ENCODE measurements at regions not wholly inside any gene's neighbourhood (a gene's known extent, or its start where the extent isn't known, plus 50 kb on each side); places are given as distances from the start of the nearest gene placed in this dataset.

DNA sequence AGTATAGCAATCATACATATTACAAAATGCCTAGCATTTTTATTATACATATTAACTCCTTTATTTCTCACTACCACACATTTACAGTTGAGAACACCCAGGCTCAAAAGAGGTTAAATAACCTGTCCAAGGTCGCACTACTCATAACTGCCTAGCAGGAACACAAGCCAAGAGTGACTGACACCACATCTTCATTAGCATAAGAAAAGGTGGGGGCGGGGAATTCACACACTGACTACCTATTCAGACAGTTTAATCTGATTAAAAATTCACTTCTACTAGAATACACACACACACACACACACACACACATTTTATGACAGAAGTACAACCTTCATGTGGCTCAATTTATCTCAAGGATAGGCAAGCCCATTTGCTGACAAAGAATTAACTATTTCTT, 77.8 kb upstream of the CACHD1 start:
- no peak for TF ChIP-seq POLR2AphosphoS5 (IDR thresholded peaks at IDR 0.05)
- no peak for TF ChIP-seq EP300 (IDR thresholded peaks at IDR 0.05)
- no peak for TF ChIP-seq POLR2A (IDR thresholded peaks at IDR 0.05)
- TF ChIP-seq, protein P1, sequence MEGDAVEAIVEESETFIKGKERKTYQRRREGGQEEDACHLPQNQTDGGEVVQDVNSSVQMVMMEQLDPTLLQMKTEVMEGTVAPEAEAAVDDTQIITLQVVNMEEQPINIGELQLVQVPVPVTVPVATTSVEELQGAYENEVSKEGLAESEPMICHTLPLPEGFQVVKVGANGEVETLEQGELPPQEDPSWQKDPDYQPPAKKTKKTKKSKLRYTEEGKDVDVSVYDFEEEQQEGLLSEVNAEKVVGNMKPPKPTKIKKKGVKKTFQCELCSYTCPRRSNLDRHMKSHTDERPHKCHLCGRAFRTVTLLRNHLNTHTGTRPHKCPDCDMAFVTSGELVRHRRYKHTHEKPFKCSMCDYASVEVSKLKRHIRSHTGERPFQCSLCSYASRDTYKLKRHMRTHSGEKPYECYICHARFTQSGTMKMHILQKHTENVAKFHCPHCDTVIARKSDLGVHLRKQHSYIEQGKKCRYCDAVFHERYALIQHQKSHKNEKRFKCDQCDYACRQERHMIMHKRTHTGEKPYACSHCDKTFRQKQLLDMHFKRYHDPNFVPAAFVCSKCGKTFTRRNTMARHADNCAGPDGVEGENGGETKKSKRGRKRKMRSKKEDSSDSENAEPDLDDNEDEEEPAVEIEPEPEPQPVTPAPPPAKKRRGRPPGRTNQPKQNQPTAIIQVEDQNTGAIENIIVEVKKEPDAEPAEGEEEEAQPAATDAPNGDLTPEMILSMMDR (IDR thresholded peaks at IDR 0.05), result no peak
- H3K36me3 ChIP-seq, result no peaks in the 10 kb centered on the region
- H3K9me3 ChIP-seq, result no peaks in the 10 kb centered on the region
- DNase-seq, result peak; percentile 10 to 26
- WGBS, 5 donors, result 35 to 62% (median 38%) methylated on average over 2 of the region's 2 CpGs
- no peak overlapping the region for H3K27ac ChIP-seq
- H3K4me1 ChIP-seq, result no peaks in the 10 kb centered on the region
- no peak overlapping the region for H3K4me3 ChIP-seq
- intact Hi-C loops (cut with DNase I; ENCODE audit: low total_unique reads), result no loop called here
- no peaks in the 10 kb centered on the region for H3K27me3 ChIP-seq

DNA sequence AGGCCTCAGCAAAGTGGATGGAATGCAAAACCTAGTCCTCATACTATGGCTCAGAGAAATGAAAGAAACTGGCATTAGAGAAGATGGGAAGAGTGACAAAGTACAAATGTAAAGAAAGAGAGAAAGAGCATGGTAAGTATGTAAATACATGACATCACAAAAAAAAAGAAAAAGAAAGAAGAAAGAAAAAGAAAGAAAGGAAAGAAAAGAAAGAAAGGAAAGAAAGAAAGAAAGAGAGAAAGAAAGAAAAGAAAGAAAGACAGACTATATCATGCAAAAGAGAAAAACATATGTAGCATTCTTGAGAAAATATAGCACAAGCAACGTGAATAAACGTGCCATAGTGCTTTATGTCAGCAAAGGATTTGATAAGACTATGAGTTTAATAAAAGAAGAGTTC, 76.1 kb upstream of the CACHD1 start:
- no peaks in the 10 kb centered on the region for H3K9me3 ChIP-seq
- H3K4me3 ChIP-seq, result no peak overlapping the region
- no peak for DNase-seq
- 66 to 88% (median 73%) methylated on average over 2 of the region's 2 CpGs for WGBS, 5 donors
- no peaks in the 10 kb centered on the region for H3K4me1 ChIP-seq
- H3K27ac ChIP-seq, result no peak overlapping the region
- H3K36me3 ChIP-seq, result no peaks in the 10 kb centered on the region
- no peaks in the 10 kb centered on the region for H3K27me3 ChIP-seq
- no peak for TF ChIP-seq POLR2AphosphoS5 (IDR thresholded peaks at IDR 0.05)
- no peak for TF ChIP-seq POLR2A (IDR thresholded peaks at IDR 0.05)
- no peak for TF ChIP-seq EP300 (IDR thresholded peaks at IDR 0.05)
- TF ChIP-seq, protein P1 (IDR thresholded peaks at IDR 0.05), result no peak
- intact Hi-C loops (cut with DNase I; ENCODE audit: low total_unique reads), result no loop called here

DNA sequence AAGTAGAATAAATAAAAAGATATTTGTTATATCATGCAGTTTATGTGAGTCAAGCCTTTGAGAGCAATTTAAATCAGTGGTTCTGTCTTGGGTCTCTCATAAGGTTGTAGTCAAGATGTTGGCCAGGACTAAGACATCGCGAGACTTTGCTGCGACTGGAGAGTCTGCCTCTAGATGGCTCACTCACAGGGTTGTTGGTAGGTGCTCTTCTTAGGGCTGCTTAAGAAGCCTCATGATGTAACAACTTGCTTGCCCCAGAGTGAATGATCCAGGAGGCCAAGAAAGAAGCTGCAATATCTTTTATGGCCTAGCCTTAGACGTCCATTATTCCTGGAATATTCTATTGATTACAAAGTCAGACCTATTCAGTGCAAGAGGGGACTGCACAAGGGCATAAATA, 73.1 kb upstream of the CACHD1 start:
- Histone ChIP-seq H3K4me3 (no peak overlapping the region), H3K27me3 (no peaks in the 10 kb centered on the region), H3K9me3 (no peaks in the 10 kb centered on the region), H3K4me1 (no peaks in the 10 kb centered on the region), H3K36me3 (no peaks in the 10 kb centered on the region), H3K27ac (no peak overlapping the region)
- no peak for TF ChIP-seq POLR2A (IDR thresholded peaks at IDR 0.05)
- no peak for TF ChIP-seq EP300 (IDR thresholded peaks at IDR 0.05)
- no peak for TF ChIP-seq POLR2AphosphoS5 (IDR thresholded peaks at IDR 0.05)
- TF ChIP-seq, protein P1 (IDR thresholded peaks at IDR 0.05), result no peak
- intact Hi-C loops (cut with DNase I; ENCODE audit: low total_unique reads), result no loop called here
- no peak for DNase-seq
- 83 to 93% (median 90%) methylated on average over 4 of the region's 4 CpGs for WGBS, 5 donors

DNA sequence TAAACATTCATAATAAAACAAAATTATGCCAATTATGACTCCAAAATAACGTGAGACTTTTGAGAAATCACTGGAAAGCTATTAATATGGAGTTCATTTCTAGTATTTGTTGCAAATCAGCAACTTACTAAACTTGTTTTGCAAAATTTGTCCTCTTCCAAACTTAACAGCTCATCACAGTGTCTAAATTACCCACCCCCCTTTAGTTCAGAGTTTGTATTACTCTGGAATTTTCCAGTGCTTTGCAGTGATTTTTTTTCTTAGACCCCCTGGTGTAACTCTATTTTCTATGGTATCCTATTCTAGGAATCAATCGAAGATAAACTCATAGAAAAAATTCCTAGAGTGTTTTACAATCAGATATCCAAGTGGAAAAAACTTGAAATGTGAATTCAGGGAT, 72.4 kb upstream of the CACHD1 start:
- H3K36me3 ChIP-seq, result no peaks in the 10 kb centered on the region
- H3K9me3 ChIP-seq, result no peaks in the 10 kb centered on the region
- H3K4me1 ChIP-seq, result no peaks in the 10 kb centered on the region
- intact Hi-C loops (cut with DNase I; ENCODE audit: low total_unique reads), result no loop called here
- H3K27me3 ChIP-seq, result no peaks in the 10 kb centered on the region
- H3K4me3 ChIP-seq, result no peak overlapping the region
- 78 to 87% (median 86%) methylated on average over 2 of the region's 2 CpGs for WGBS, 5 donors
- no peak for TF ChIP-seq POLR2AphosphoS5 (IDR thresholded peaks at IDR 0.05)
- no peak for TF ChIP-seq EP300 (IDR thresholded peaks at IDR 0.05)
- TF ChIP-seq POLR2A (IDR thresholded peaks at IDR 0.05), result no peak
- TF ChIP-seq, protein P1 (IDR thresholded peaks at IDR 0.05), result no peak
- no peak for DNase-seq
- H3K27ac ChIP-seq, result no peak overlapping the region

Measured in stomach (tissue), 8 donors.